ENCODE measurements at regions not wholly inside any gene's neighbourhood (a gene's known extent, or its start where the extent isn't known, plus 50 kb on each side); places are given as distances from the start of the nearest gene placed in this dataset.
"Not testable (repeated sequence)": the region's sequence is repeated elsewhere in the genome, so short reads cannot be mapped to it uniquely, and the experiment has no call there.

DNA sequence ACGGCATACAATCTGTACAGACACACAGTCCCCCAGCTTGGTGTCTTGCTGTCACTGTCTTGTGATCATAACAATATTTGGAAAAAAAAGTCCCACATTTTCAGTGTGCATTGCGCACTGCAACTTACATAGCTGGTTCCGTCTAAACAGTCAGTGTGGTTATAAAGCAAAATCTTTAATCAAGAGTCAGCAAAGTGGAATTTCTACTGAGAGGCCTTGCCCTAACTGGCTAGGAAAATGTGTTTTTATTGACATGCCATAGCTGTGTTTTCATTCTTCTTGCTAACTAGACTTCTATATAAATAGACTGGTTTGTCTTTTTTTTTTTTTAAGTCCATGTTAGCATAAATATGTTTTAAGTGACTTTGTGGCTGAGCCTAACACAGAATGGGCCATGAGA lies 174.8 kb downstream of the POLR2M start:
- no peak for DNase-seq
- ATAC-seq, result no peak

- no peak for DNase-seq
- no peak for ATAC-seq
Observed at GRCh38 chr15:57881972-57882371, 175.5 kb downstream of the POLR2M start.

GRCh38 chr15:57883701-57884100 lies 177.2 kb downstream of the POLR2M start:
- DNase-seq, result no peak
- no peak for ATAC-seq

- ATAC-seq (no peak), DNase-seq (no peak)
Observed at GRCh38 chr15:57884936-57885335, 178.4 kb downstream of the POLR2M start.

DNA sequence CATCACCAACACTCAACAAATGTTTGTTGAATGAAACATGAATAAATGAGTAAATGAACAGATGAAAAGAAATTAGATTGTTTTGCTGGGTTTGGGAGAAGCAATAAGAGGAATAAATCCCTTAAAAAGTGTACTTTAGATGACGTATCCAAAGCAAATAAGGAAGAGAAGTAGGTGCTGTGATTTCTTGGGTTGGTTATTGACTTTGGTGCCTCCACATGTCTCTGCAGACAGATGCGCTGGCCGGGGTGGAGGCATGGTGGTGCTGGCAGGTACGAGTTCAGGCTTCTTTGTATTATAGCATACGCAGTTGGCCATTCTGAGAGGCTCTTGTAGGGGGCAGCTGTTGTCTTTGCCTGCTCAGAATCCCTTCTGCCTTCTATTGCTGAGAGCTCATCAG lies 178.9 kb downstream of the POLR2M start:
- DNase-seq (no peak), ATAC-seq (no peak)

GRCh38 chr15:57887825-57888224 lies 177.7 kb downstream of the ALDH1A2 start:
- no peak for ATAC-seq
- no peak for DNase-seq

DNA sequence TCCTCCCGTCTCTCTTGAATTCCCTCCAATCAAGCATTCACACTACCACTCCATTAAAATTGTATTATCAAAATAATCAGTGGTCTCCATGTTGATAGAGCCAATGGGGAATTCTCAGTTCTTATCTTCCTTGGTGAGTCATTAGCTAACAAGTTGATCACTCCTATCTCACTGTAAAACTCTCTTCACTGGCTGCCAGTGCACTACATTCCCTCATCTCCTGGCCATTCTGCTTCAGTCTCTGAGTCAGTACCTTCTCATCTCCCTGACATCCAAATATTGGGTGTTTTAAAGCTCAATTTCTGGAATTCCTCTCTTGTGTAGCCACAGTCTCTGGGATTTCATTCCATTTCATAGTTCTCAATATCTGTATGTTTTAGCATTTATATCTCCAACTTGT lies 175.2 kb downstream of the ALDH1A2 start:
- DNase-seq (no peak), ATAC-seq (no peak)

- no peak for ATAC-seq
- no peak for DNase-seq
Observed at GRCh38 chr15:57890878-57891277, 174.6 kb downstream of the ALDH1A2 start.

GRCh38 chr15:57892181-57892580 lies 173.3 kb downstream of the ALDH1A2 start:
- ATAC-seq (no peak), DNase-seq (no peak)

GRCh38 chr15:57893040-57893439 lies 172.5 kb downstream of the ALDH1A2 start:
- no peak for ATAC-seq
- no peak for DNase-seq

DNA sequence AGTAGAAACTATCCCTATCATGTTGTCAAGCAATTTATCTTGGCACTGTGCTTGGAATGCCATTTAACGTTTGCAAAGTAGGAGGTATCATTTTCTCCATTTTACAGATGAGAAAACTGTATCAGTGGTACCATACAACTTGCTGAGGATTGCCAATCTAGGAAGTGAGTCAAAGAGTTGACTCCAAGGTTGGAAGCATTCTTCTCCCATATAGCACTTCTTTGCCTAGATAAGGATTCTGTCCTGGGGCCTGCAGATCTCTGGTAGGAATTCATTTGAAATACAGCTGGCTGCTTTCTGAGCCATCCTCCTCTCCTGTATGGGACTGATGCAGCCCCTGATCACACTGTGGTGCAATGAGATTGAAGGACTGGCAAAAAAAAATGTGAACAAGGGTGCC lies 170.2 kb downstream of the ALDH1A2 start:
- ATAC-seq (no peak), DNase-seq (no peak)

- ATAC-seq (no peak), DNase-seq (no peak)
Observed at GRCh38 chr15:57896114-57896513, 169.4 kb downstream of the ALDH1A2 start.

DNA sequence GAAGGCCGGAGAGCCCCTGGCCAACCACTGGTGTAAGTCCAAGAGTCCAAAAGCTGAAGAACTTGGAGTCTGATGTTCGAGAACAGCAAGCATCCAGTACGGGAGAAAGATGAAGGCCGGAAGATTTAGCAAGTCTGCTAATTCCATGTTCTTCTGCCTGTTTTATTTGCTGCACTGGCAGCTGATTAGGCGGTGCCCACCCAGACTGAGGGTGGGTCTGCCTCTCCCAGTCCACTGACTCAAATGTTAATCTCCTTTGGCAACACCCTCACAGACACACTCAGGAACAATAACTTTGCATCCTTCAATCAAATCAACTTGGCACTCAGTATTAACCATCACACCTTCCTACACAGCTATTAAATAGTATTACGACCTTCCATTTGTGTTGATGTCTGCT lies 168.6 kb downstream of the ALDH1A2 start:
- ATAC-seq, DNase-seq: not testable (repeated sequence)

DNA sequence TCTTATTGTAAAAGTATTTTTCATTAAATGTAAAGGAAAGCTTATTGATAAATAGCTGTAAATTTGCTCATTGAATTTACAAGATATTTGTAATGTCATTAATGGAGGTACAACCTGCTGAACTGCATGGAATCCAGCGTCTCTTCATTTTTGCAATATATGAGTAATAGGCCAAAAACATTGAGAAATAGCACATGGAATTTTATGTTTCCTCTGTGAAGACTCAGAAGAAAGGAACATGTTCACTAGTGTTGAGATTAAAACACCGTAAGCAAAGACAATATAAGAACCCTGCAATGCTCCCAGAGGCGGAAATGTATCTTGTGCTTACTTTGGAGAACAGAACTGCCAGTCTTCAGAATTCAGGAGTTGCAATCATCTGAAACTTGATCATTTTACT lies 167.6 kb downstream of the ALDH1A2 start:
- ATAC-seq, result no peak

DNA sequence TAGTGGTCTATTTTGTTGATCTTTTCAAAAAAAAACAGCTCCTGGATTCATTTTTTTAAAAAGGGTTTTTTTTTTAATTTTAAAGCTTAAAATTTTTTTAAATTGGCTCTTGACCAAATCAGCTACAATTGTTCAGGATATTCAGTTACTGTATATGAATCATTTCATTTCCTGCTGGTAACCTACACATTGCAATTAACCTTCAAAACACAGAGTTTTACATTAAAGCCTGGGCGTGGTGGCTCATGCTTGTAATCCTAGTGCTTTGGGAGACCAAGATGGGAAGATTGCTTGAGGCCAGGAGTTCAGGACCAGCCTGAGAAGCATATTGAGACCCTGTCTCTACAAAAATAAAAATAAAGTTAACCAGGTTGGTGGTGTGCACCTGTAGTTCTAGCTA lies 163.4 kb downstream of the ALDH1A2 start:
- no peak for DNase-seq

More for the DNA sequence above, 167.6 kb downstream of the ALDH1A2 start:
- DNase-seq, result no peak

More for the DNA sequence above, 163.4 kb downstream of the ALDH1A2 start:
- ATAC-seq, result no peak
